ENCODE measurements at regions not wholly inside any gene's neighbourhood (a gene's known extent, or its start where the extent isn't known, plus 50 kb on each side); places are given as distances from the start of the nearest gene placed in this dataset.

DNA sequence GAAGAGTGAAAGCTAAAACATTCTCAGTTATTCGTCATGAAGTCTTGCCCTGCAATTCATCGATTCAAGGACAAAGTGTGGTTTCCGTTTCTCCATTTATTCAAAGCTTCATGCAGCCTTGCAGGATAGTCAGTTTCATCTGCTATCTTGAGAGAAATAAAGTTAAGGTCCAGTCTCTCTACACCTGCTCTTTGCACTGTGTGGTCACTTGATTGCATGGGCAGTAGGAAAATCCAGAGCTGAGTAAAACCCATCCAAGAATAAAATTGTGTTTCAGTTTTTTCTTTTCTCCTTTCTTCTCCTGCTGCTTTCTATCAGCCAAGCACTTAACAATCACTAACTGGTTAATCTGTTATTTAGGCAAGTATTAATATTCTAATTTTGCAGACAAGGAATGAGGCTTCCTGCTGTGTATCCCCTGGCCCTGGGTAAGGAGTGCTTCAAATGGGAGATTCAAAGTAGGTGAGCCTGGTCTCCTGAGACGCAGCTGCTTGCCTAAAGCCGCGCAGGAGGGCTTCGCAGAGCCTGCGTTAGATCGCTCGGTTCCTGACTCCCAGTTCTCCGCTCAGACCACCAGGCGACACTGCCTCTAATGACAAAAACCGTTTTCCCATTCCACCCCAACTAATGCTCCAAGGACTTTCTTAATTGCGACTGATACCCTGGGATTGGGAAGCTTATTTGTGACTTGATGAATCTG, 808.3 kb downstream of the TFAP2A start:
- no peak for DNase-seq

DNA sequence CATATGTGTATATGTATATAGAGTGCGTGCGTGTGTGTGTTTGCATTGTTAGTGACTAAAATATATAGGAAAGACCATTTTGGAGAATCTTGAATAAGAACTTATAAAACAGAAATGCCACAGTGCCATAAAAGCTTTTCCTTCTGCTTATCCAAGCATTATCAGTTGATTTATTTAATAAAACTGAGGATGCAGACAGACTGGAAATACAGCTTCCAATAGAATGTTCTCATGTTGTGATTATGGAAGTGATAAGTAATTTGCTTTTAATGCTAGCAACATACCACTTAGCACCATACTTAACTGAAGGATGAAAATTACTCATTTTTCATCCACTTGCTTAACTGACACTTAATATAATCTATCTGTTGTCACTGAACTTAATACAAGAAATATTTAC, 820.1 kb downstream of the TFAP2A start:
- no peak for DNase-seq

DNA sequence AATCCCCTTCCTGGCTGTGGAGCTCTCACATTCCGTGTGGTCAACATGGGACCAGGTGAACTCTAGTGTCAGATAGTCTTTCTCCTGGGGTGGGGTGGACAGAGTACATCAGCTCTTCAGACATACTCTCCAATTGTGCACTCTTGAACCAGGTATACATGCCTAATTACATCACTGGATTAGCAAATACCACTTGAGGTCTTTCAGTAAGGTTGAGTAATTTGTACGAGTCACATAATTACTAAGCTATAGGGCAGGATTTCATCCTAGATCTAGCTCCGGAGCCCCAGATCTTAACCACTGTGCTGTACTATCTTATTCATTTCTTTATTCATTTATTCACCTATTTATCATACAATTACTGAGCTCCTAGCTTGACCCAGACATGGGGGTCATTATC, 821.3 kb downstream of the TFAP2A start:
- DNase-seq: no peak

DNA sequence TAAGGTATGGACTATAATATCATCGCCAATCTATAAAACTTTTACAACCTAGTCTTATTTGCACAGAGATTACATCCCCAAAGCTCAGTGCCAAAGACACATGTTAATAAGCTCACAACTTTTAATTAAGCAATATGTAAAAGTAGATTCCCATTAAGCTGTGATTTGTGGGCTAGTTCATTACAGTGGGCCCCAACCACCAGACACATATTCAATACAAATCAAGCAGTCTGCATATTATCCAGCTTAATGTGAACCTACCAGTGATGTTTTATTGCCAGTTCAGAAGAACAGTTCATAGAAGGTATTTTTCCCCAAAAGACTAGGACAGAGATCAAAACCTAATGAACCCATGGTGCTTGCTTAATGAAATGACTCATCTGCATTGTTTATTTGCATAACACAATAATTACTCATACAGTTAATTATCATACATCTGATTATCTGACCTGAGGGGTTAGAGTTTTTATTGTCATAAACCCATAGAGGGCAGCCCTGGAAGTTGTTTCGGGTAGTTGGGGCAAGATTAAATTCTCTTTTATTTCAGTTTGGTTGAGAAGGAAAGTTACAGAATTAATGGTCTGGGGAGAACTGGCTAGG, 831.0 kb downstream of the TFAP2A start:
- DNase-seq: no peak

DNA sequence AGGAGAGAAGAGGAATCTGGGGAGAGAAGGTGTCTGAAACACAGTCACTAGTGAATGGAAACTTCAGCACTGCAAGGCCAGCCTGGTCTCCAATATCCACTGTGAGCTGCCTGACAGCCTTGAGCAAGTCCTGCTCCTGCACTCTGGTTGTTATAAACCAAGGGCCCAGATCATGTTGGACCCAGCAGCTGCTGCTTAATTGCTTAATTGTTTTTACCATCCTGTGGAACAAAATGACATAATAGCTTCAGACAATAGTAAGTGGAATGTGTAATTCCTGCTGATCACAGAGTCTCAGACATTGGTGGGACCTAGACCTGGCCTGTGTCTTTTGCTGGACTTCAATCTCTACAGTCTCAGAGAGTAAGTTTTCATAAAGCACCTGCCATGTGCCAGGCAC, 833.7 kb downstream of the TFAP2A start:
- no peak for DNase-seq

DNA sequence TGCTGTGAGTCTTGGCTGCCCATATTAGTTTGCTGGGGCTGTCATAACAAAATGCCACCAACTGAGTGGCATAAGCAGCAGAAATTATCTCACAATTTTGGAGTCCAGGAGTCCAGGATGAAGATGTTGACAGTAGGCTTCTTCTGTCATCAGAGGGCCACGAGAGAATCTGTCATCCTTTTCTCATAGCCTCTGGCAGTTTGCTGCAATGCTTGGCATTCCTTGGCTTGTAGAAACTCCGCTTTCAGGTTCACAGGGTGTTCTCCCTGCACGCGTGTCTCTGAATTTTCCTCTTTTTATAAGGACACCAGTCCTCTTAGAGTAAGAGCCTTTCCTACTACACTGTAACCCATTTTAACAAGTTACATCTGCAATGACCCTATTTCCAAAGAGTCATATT, 838.4 kb downstream of the TFAP2A start:
- no peak for DNase-seq

DNA sequence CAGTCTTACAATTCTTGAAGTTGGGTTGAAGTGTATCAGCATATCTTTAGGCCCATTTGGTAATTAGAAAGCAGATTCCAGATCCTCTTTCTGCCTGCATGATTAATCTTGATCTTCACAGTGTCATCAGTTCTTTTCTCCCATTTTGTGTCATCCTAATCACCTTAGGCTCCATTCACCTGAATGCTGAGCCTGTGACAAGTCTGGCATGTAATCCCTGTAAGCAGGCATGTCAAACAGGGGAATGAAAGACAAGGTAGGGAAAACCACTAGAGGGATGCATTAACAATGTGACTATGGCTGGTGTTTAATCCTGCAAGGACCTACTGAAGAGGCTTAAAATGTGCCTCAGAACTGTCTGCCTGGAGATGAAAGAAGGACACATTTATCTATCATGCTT, 848.8 kb downstream of the TFAP2A start:
- DNase-seq: no peak

DNA sequence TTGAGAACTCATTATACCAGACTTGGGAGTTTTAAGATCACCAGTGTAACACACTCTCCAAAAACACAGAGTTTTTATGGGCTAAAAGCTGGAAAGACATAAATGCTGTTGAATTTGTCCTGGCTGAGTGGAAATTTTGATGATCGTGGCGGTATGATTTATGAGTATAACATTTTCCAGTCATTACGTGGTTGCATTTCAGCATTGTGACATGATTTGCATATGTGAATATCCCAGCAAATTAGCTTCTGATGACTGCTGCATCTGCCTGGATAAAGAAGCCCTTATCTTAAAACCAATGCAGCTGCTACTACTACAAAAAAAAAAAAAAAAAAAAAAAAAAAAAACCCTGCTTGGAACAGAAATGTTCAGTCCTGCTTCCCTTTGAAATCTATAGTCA, 850.9 kb downstream of the TFAP2A start:
- DNase-seq: no peak

DNA sequence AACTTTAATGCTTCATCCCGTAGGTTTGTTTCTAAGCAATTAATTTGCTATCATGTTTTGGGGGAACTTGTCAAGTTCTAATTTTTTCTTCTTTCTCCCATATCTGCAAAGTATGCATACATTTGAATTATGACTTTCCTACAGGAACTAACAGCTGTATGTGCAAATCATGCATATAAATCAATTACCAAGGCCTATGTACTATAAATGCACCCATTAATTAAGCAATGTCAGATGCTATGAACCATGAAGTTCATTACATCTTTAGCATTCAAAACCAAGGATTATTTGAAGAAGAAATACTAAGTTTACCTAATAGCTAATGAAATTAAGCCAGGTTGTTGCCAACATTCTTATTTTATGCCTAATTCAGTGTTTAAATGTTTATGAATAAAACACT, 851.3 kb downstream of the TFAP2A start:
- no peak for DNase-seq

DNA sequence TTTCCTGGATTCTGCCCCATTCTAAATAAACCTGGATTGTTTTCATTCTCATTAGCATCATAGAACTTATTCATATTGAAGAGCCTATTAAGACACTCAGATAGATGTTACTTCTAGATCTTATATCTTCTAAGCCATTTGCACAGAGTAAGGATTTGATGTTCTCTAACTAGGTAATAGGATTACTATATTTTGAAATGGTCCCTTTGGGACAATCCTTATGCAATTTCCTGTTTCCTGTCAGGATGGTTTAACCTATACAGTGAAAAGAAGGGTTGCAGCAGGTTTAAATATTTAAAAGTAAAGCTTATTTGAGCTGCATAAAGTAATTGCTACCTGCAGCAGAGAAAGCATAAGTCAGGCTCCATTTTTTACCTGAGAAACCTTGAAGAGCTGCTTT, 860.1 kb downstream of the TFAP2A start:
- no peak for DNase-seq

DNA sequence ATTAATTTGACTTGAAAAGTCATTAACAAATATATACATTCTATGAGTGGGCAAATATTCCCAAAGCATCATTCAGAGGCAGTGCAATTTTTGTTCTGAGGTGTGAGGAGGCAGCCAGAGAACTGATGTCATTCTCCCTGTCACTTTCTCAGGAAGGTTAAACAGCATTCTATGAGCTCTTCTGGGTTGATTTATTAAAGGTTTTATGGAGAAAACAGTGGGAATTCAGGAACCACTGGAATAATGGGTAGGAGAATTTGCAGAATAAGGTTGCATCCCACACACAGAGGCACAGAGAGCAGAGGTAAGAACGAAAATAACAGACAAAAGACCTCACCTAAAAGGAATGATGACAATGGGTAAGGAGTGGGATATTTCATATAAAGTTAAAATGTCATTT, 860.6 kb downstream of the TFAP2A start:
- no peak for DNase-seq

DNA sequence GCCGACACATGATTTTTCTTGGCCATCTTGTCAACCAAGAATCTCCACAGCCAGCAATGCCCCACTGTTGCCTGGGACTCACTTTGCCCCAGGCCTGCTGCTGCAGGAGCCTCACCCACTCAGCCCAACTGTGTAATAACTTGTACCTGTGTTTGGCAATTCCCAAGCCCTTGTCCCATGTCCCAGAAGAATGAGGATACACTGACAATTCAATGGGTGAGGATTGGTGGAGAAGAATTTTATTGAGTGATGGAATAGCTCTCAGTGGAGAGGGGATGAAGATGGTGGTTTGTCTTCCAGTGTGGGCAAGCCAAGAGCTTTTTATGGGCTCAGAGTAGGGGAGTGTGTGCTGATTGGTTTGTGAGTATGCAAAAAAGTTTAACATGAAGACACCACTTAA, 861.9 kb downstream of the TFAP2A start:
- DNase-seq: no peak

DNA sequence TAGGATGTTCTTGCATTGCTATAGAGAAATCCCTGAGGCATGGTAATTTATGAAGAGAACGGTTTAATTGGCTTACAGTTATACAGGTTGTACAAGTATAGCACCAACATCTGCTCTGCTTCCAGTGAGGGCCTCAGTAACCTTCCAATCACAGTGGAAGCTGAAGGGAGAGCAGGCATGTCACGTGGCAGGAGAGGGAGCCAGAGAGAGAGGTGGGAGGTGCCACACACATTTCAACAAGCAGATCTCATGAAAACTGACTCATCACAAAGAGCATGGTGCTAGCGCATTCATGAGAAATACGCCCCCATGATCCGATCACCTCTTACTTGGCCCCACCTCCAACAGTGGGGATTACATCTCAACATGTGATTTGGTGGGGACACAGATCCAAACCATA, 871.2 kb downstream of the TFAP2A start:
- DNase-seq: no peak

DNA sequence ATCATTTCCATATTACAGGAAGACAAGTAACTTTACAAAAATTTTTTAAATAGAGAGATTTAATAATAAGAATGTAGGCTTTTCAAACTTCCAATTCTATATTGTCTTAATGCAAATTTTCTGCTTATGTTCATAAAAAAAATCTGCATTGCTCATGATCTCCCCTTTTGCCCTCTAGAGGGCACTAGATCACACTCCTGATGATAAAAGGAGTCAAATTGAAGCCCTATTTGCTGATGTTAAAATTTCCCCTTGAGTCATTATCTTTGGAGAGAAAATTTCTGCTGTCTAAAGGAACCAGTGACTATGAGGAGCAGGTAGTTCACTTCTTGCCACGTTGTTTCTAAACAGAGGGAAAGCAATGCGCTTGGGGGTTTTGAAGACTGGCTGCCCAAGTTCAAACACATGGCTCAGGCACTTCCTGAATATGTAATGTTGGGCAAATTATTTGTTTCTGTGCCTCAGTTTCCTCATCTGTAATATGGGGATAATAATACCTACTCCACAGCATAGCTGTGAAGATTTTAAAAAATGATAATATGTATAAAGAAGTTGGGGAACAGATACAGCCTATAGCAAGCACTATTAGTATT, 874.2 kb downstream of the TFAP2A start:
- DNase-seq: no peak

DNA sequence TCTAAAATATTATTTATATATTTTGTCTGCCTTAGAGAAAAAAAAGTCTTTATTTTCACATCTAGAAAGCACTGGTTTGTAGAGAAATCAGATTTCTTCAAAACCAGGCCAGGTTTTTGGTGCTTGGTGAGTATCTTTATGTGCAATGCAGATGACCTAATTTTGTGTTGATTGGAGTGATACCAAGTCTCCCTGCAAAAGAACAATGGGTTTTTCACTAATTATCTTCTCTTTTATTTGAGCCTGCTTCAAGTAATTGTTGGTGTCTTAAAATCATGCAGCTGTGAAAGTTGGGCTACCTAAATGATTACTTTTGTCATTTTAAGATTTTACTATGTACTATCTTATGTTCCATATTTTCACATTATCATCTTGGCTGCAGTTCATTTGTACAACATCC, 874.7 kb downstream of the TFAP2A start:
- DNase-seq: no peak

DNA sequence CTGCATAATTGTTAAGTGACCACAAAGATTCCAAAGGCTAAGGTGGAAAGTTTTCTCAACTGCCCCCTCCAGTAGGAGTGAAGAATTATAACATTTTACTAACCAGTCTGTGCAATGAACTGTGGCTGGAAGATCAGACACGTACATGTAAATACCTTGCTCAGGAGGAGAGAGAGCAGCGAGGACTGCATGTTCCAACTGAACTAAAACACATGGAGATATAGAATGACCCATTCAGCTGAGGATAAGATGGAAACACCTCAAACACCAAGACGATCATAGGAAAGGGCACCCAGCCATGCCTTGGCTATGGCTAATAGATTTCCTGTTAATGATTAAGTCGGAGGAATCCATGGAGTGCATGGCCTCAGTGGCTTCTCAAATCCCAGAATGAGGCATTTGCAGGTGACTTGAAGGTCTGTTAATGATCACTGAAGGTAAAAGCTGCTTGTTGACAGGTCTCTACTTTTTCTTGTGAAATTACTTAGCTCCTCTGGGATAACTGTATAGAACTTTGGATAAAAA, 875.6 kb downstream of the TFAP2A start:
- no peak for DNase-seq

DNA sequence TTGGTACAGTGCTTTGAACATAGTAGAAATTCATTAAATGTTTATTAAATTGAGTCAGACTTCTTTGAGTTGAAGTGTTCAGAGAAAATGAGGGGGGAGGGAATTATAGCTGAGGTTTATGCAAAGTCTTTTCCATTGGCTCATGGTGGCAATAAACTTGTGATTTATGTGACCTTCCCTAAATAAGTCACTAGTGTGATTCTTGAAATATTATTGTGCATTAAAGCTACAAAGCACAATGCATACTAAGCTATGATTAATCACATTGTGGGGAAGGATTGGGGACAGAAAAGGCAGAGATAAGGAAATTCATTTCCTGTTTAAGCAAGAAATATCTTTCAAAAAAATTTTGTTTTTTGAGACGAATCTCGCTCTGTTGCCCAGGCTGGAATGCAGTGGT, 877.5 kb downstream of the TFAP2A start:
- no peak for DNase-seq

DNA sequence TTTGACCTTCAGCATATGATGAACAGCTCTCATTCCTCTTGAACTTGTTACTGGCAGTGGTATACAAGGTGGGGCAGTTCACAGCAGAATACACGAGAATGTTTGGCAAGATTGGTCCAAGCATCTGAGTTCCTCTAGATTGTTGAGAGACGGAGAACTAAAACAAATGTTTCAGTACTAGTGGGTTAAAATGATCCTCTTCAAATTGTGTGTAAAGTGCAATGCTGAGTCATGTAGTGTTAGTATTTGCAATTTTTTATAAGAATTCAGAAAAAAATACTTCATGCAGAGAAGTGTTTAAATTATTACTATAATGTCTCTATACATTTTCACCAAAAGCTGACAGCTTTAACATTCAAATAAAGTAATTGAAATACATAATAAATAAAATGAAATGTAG, 879.8 kb downstream of the TFAP2A start:
- no peak for DNase-seq

DNA sequence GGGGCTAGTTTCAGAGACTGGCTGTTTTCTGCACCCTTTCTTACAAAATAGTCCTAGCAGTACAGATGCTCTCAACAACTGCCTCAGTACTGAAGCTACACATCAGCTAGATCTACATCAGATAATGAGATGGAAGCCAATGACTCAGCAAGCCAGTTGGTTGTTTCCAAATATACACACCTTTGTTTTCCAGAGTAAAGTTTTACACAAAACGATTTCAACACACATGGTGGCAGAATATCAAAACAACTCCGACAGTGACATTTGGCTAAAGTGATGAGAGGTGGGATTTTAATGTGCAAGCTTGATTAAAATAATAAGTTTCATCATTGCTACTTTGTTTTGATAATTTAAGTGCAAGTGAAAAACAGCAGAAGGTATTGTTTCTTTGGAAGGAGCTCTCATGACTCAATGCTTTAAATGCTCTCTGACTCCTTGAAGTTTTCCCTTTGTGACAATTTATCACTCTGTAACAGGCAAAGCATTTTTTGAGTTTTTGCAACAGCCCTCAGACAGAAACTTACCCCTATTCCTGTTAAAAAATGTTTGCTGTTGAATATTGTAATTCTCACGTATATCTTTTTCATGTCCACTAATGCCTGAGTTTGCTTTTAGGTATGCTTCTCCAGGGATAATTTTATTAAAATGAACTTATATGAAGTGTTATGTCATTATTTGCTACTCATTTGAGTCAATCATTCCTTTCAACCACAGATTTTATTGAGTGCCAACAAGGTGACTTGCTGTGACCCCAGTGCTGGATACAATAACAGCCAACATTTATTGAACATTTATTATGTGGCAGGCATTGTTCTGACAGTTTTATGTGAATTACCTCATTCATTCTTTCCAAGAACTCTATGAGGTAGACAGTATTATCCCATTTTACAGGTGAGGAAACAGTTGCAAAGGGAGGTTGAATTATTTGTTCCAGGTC, 882.0 kb downstream of the TFAP2A start:
- DNase-seq: no peak

DNA sequence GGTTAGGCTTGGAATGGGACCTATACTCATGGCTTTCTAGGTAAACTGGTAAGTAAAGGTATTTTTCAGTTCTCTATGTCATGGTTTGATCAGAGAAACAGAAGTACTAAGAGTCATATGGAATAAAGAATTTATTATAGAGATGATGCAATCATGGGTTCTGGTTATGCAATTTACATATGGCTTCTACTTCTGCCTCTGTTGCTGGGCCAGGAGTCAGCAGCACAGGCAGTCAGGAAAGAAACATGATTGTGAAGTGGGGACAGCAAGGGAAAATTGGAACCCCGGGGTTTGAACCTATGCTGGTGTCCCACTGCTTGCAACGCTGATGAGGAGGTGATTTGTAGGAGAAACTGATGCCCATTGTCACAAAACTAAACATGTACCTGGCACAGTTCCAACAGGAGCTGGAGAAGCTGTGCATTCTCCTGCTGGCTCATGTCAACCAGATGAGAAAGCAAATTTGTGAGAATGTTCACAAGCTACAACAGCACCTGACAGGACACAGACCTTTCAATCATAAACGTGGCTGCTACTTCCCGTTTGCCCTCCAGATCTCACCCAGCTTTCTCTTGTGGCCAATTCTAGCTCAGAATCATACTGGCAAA, 887.1 kb downstream of the TFAP2A start:
- no peak for DNase-seq

DNA sequence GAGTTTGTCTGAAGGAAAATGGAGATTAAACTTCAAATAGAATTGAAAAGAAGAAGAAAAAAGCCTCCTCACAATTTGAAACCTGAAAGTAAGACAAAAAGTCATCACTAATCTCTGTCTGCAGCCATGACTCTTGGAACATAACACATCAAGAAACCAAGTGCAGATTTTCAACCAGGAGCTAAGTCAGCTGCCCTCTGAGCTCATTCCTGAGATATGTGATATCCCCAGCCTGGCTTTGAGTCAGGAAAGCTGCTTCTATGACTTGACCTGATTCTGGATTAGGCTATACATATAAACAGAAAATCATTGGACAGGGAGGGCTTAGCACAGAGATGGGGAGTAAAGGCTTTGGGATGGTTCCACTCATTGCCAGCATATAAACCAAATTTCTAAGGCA, 891.4 kb downstream of the TFAP2A start:
- no peak for DNase-seq

DNA sequence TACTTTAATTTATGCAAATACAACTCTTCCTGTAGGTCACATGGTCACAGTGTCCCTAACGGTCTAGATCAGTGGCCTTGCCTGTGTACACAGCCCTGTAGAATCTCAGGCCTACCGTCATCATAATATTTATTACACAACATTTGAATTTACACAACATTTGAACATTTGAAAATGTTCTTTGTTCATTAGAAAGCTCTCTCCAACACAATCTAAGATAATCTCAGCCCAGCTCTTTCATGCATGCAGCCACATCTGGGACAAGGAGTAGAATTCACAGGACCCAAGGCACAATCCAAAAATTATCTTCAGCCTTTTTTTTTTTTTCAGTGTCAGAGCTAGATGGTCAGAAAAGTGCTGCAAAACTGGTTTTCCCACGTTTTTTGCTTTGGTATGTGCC, 892.8 kb downstream of the TFAP2A start:
- no peak for DNase-seq

DNA sequence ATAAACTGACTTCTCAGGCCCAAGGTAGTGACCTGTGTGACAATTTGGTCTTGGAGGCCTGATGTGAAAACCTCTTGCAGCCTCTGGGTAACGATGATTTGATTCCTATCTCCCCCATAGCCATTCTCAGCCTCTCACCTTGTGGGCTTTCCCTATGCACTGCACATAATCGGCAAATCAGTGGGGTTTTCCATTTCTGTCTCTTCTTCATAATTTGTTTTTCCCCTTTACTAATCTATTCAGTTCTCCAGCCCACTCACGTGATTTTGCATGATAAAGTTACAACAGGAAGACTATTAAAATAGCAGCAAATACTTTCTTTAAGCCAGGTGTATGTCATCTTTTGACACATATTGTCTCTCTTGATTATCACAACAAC, 893.7 kb downstream of the TFAP2A start:
- no peak for DNase-seq

All from occipital lobe (tissue), 1 donor.